HS-27A (cell line): ENCODE measurements at regions not wholly inside any gene's neighbourhood (a gene's known extent, or its start where the extent isn't known, plus 50 kb on each side); places are given as distances from the start of the nearest gene placed in this dataset.

Experiments
- DNase-seq: peaks from one replicate; pipeline ENCODE4 v3.0.0-alpha.2; 2012; ENCODE audit warnings: low read depth, missing footprints

DNA sequence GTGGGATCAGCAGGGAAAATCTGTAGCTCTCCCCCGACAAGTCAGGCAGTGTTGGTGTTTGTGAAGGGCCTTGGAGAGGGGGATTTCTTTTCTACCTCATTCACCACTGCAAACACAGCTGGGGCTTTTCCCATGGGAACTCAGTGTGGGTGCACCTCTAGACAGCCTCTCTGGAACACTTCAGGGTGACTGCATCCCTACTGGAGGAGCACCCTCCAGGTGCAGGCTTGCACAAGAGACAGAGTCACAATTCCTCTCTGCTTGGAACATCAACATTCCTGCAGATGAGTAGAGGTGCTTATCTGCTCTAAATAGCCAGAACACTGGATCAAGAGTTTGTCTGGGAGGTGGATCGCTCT, 72.7 kb upstream of the AKAP13 start:
- DNase-seq = no peak

DNA sequence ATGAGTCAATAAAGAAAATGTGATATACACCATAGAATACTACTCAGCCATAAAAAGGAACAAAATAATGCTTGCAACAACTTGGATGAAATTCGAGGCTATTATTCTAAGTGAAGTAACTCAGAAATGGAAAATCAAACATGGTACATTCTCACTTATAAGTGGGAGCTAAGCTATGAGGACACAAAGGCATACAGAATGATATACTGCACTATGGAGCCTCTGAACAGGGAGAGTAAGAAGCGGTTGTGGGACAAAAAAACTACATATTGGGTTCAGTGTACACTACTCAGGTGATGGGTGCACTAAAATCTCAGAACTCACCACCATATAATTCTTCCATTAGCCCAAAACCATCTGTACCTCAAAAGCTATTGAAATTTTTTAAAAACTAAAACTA, 68.8 kb upstream of the AKAP13 start:
- DNase-seq = no peak

DNA sequence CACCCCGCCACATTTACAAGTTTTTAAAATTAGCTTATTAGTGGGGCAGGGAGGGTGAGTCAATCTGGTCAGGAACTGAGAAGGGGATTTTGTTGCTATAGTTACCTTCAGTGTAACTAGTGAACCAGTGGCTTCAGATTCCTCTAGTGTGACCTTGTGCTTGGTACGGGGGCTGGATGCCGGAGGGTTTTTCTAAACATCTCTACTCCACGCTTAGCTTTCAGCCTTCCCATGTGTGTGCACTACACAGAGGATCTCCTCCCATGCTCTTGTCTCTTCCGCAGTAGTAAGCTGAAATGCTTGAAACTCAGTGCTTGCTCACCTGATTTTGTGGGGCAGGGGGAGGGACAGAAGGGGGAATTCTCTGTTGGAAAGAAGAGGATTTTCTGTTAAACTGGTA, 67.9 kb upstream of the AKAP13 start:
- DNase-seq = no peak

DNA sequence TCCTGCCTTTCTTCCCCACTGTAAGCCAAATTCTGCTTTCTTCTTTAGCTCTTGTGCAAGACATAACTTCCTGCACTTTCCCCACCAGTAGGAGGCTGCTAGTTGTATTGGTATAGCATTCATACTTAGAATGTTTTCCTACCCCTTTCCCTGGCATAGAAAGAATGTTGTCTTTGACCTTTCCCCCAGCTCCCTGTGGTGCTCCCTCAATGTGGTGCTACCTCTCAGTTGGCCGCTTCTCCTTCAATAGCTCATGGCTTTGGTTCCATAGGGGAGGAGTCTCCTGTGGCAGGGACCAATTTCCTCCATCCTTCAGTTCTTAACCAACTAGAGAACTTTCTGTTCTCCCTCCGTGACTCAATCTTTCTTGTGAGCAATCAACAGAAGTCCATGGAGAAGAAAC, 67.5 kb upstream of the AKAP13 start:
- peak; percentile 58 for DNase-seq

DNA sequence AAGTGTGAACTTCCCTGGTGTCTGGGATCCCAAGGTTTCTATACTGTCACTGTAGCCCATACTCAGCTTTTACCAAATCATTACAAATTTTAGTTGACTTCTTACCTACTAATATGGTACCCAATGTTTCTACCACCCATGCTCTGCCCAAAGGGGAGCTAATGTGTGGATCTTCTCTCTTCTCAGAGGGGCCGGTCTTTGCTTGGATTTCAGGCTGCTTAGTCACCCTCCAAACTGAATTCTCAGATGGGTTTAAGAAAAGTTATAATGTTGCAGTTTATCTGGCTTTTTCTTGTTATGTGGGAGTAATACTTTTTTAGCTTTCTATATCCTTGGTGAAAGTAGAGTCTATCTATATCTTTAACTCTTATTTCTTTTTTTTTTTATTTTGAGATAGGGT, 67.1 kb upstream of the AKAP13 start:
- DNase-seq = peak; percentile 57

DNA sequence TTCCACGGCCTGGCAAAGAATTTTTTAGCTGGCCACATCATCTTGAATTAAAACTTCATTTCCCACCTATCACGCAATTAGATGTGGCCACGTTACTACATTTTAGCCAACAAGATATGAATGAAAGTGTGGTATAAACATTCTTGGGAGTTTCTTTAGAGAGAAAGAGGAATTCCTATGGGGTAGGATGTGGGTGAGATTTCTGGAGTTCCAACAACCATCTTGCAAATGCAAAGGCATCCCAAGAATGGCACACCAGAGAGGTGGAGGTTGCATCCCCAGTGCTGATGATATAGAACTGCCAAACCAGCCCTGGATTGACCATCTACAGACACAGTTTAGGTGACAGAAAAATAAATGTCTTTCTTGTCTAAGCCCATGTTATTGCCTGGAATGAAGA, 66.3 kb upstream of the AKAP13 start:
- DNase-seq = peak; percentile 77

DNA sequence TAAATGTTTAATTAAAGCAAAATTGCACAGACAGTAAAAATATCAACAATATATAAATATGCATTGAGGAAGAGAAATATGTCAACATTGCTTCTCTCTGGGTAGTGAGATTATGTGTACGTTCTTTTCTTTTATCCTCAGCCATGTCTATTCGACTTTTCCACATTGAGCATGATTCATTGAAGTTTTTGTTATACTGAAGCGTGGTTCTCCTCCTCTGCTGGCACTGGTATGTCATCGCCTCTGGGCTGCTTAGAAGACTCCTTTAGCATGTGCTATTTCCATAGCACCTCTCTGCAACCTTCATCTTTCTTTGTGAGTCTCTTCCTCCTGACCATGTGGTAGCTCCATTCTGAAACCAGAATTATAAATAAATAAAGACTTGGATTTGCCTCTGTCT, 65.8 kb upstream of the AKAP13 start:
- no peak for DNase-seq

DNA sequence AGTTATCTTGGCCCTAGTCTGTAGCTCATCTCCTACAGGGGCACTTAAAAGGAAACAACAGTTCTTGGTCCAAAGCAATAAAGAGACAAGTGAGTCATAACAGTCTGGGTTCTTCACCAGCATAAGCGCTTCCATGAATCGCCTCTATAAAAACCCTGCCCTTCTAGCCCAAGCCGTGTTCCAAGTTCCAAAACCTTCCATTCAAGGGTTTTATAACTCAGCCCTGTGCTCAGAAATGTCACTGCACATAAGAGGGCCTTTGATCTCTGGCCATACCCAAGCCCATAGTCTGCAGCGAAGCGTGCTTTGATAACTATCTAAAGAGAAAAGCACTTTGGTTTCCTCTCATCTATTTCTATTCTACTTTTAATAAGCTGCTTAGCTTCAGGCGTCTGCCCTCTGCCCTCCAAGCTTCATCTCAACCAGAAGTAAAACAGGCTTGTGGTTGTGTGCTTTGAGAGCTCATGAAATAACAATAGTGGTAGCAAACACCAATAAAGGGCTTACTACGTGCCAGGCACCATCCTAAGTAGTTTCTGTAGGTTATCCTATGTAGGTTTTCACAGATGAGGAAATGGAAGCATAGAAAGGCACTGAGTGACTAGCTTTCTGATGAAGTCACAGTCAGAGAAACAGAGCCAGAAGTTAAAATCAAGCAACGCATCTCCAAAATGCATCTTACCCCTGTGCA, 64.0 kb upstream of the AKAP13 start:
- DNase-seq = no peak

DNA sequence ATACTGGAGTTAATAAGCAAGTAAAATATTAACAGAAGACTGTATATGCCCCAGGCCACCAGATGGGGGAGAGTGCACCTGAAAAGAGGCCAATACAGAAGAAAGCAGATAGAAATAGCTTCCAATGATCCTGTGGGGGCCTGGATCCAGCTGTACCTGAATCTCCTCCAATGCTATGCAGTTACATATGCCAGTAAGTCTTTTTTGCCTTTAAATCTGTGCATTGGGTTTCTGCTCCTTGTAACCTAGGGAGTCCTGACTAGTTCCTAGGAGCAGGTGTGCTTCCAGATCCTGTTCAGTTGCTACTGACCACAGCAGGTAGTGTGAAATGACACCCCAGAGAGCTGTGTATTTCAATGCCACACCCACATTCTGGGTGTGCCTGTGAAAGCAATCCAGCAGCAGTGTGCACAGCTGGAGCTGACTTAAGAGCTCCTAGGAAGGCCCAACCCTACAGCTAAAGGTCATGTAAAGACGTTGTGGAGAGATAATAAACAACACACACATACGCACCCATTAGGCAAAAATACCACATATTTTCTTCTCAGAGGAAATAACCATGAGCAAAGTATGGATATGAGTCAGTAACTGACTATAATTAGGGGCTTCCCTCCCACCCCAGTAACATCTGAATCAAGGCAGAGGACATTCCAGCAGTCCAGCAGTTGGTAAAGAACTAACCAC, 62.2 kb upstream of the AKAP13 start:
- peak; percentile 80 for DNase-seq

DNA sequence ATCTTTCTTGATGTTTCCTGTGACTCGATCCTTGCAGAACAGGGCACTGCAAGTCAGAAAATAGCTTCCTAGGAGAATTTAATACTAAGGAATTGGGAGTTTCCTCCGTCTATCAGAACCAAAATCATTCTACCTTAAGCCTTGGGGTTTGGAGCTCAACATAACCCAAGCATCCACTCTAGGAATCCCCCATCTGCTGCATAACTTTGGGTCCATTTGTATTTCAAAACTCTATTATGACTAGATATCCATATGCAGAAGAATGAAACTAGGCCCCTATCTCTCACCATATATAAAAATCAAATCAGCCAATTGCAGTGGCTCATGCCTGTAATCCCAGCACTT, 61.7 kb upstream of the AKAP13 start:
- DNase-seq = no peak

DNA sequence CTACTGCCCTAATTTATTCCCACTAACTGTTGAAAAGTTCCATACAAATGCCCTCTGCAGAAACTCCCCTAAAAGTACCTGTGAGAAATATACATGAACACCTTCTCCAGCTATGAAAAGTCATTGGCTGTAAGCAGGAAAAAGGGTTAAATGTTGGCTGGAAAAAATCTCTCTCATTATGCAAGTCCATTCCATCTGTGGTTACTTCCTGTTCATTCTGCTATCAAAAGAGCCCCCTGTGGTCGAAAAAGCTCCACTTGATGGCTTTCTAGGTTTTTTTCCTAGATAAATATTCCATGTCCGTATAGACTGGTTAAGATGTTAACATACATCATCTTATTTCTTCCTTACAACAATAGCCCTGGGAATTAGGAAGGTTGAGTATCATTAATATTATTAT, 56.2 kb upstream of the AKAP13 start:
- DNase-seq = no peak

DNA sequence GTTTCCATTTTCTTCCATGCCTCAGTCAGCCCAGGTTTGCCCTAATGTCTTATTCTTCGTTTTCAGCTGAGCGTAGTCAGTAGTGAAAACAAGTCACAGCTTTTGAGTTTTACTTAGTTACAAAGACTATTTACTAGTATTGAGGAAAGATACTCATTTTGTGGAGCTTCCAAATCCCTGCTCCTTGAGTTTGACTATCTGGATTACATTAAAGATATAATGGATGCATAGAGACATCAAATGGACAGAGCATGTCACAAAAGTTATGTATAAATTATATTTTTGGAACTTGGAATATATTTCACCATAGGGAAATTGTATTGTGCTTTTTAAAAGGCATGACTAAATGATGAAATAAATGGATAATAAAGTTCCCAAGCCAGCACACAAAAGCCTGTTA, 54.6 kb upstream of the AKAP13 start:
- no peak for DNase-seq

DNA sequence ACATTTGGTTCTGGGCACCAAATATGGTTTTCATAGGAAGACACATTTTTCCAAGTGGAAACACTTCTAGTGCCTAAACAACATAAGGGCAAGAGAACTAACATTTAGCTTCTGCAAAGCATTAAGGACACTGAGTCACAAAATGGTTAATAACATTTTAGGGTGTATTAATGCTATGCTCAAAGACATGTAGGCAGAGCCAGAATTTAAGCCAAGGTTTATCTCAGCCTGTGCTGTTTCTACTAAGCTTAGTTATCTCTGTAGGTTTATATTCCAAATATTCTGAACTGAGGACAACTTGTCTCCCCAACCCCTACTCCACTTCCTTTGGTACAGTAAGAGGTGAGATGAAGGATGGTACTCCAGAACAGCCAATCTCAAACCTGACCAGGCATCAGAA, 54.1 kb upstream of the AKAP13 start:
- DNase-seq = no peak

DNA sequence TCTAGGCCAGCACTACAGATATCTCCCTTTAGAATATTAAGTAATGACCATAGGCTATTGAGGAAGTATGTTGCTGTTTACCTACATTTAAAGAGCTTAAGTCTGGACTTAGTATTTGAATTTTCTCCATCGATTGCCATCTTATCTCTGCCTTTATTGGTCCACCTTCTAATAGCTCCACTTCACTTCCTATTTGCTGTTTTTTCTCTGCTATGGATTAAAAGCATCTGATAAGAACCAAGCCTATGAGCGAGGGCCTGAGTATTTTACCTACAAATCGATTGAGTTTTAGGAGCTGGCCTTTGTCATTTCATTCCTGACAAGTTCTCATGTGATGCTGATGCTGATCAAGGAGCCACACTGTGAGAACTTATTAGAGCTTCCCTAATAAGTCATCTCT, 52.6 kb upstream of the AKAP13 start:
- no peak for DNase-seq

DNA sequence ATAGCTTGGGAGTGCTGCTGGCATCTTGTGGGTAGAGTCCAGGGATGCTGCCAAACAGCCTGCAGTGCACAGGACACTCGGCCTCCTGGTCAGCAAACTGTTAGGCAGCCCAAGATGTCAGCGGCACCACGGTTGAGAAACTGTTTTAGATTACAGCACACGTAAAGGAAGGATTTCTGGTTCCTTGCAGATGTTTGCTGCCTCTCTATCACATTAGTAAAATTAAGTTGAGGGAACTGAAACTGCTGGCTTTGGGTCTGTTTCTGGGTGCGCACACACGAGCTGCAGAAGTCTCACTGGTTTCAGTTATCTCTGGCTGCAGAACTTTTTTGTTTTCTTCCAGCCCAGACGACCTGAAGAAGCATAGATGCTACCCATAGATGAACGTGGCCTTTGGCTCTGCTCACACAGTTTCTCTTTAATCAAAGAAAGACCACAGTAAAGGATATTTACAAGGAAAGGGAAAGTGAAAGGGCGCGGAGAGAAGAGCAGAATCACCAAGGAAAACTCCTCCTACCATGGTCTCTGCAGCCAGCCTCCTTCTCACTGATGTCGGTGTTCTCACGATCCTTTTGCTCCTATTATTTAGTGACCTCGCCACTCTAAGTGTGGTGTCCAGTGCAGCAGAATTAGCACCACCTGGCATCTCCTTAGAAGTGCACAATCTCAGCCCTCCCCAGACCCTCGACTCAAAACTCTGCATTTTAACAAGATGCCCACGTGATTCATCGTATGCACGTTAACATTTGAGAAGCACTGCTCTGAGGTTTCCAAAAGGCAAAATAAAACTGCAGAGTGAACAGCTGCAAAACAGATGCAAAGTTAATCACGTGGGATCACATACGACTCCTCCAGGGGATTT, 50.6 kb upstream of the AKAP13 start:
- DNase-seq = no peak
